H1 (cell line): ENCODE measurements at regions not wholly inside any gene's neighbourhood (a gene's known extent, or its start where the extent isn't known, plus 50 kb on each side); places are given as distances from the start of the nearest gene placed in this dataset.

Experiments
- CTCF ChIA-PET: fragments of 300-600 bp; sonication (Branson Sonifier 250); formaldehyde crosslinking; loops from one replicate; lab custom pipeline; 2021; ENCODE audit not compliant: partially characterized antibody; lab: Charles Lee
- POLR2A ChIA-PET: fragments of 300-600 bp; sonication (Branson Sonifier 250); formaldehyde crosslinking; loops from one replicate; lab custom pipeline; 2021; ENCODE audit warnings: inconsistent platforms; ENCODE audit not compliant: partially characterized antibody; lab: Charles Lee
- DNase-seq, 2 experiments: peaks; one replicate each; pipeline versions ENCODE4 v3.0.0 to v3.0.0-alpha.2; 2010 to 2022; ENCODE audit warnings: low spot score in 2 of 2, low read depth in 1 of 2, mixed read lengths in 1 of 2
- FAIRE-seq: peaks from 2 replicates; lab custom pipeline; 2011; peaks lifted over from hg19 to GRCh38; lab: Jason Lieb, UNC
- H2AFZ ChIP-seq: 2 replicates; pipeline ENCODE4 v1.8.1; 2012; ENCODE audit warnings: low read length, inconsistent platforms
- H2AK5ac ChIP-seq: 2 replicates; pipeline ENCODE4 v1.6.1; 2013; ENCODE audit warnings: low read depth, low read length
- H2BK120ac ChIP-seq: replicated peaks from 2 replicates; pipeline ENCODE3; 2013; ENCODE audit warnings: low read depth, low read length, inconsistent platforms
- H2BK12ac ChIP-seq: 2 replicates; pipeline ENCODE4 v1.6.1; 2013; ENCODE audit warnings: low read depth, low read length
- H2BK15ac ChIP-seq: 2 replicates; pipeline ENCODE4 v1.6.1; 2013; ENCODE audit warnings: low read length
- H2BK20ac ChIP-seq: 2 replicates; pipeline ENCODE4 v1.6.1; 2013; ENCODE audit warnings: low read length
- H2BK5ac ChIP-seq: 2 replicates; pipeline ENCODE4 v1.6.1; 2013; ENCODE audit warnings: low read depth, low read length
- H3K14ac ChIP-seq: 2 replicates; pipeline ENCODE4 v1.6.1; 2013; ENCODE audit warnings: inconsistent platforms; ENCODE audit not compliant: insufficient read length
- H3K18ac ChIP-seq: 2 replicates; pipeline ENCODE4 v1.6.1; 2013; ENCODE audit warnings: low read length; ENCODE audit errors: extremely low read depth
- H3K23ac ChIP-seq: 2 replicates; pipeline ENCODE4 v1.6.1; 2013; ENCODE audit warnings: inconsistent platforms; ENCODE audit not compliant: insufficient read length
- H3K23me2 ChIP-seq: 2 replicates; pipeline ENCODE4 v1.6.1; 2013; ENCODE audit warnings: low read depth, low read length
- H3K27ac ChIP-seq: 2 replicates; pipeline ENCODE4 v1.6.1; 2011; ENCODE audit warnings: low read depth, low read length, inconsistent platforms
- H3K27me3 ChIP-seq, 4 experiments: replicated peaks in 1 of 4; 1 replicate in 1 of 4; 2 replicates in 3 of 4; pipeline versions ENCODE4 v1.6.1 to v1.8.1; 2011 to 2013; ENCODE audit warnings: low read length in 3 of 4, mild to moderate bottlenecking in 3 of 4, inconsistent platforms in 2 of 4, mixed read lengths in 2 of 4, moderate library complexity in 1 of 4; ENCODE audit not compliant: control insufficient read depth in 3 of 4, insufficient read depth in 3 of 4; ENCODE audit errors: extremely low read depth in 1 of 4
- H3K36me3 ChIP-seq, 4 experiments: 2 replicates each; pipeline versions ENCODE4 v1.6.1 to v1.8.1; 2011 to 2013; ENCODE audit warnings: mild to moderate bottlenecking in 4 of 4, low read length in 3 of 4, moderate library complexity in 2 of 4, control low read depth in 1 of 4, inconsistent platforms in 1 of 4; ENCODE audit not compliant: insufficient read depth in 4 of 4, control insufficient read depth in 2 of 4
- H3K4ac ChIP-seq: replicated peaks from 2 replicates; pipeline ENCODE3; 2013; ENCODE audit warnings: low read length, low read depth, mixed read lengths, inconsistent platforms; ENCODE audit not compliant: insufficient read length
- H3K4me1 ChIP-seq, 4 experiments: replicated peaks in 1 of 4; 1 replicate in 1 of 4; 2 replicates in 3 of 4; pipeline versions ENCODE4 v1.6.1 to v1.8.1; 2011 to 2013; ENCODE audit warnings: low read length in 3 of 4, inconsistent platforms in 2 of 4, mixed read lengths in 1 of 4; ENCODE audit not compliant: insufficient read depth in 4 of 4, control insufficient read depth in 3 of 4
- H3K4me2 ChIP-seq, 2 experiments: 2 replicates each; pipeline versions ENCODE4 v1.6.1 to v1.8.1; 2011 to 2013; ENCODE audit warnings: low read depth in 2 of 2, low read length in 2 of 2, control low read depth in 1 of 2, inconsistent platforms in 1 of 2, mild to moderate bottlenecking in 1 of 2; ENCODE audit not compliant: insufficient read depth in 1 of 2
- H3K4me3 ChIP-seq, 4 experiments: fragments of 200-600, 300-600 bp in 1 of 4; sonication (generic), shearing (Covaris generic), sonication (Bioruptor Twin) in 1 of 4; 2 replicates each; pipeline versions ENCODE4 v1.5.1 to v1.8.1; 2011 to 2016; ENCODE audit warnings: low read length in 4 of 4, low read depth in 3 of 4, control low read depth in 2 of 4, inconsistent platforms in 2 of 4, mild to moderate bottlenecking in 2 of 4, mixed read lengths in 1 of 4, moderate library complexity in 1 of 4; ENCODE audit not compliant: insufficient read depth in 2 of 4; ENCODE audit errors: extremely low read depth in 1 of 4
- H3K56ac ChIP-seq: replicated peaks from 2 replicates; pipeline ENCODE3; 2013; ENCODE audit warnings: low read depth, mild to moderate bottlenecking, mixed read lengths, low read length, inconsistent platforms; ENCODE audit not compliant: insufficient read length
- H3K79me1 ChIP-seq: 2 replicates; pipeline ENCODE4 v1.6.1; 2013; ENCODE audit warnings: low read depth, low read length, control low read depth
- H3K79me2 ChIP-seq, 2 experiments: 2 replicates each; pipeline versions ENCODE4 v1.6.1 to v1.8.1; 2012 to 2013; ENCODE audit warnings: low read length in 2 of 2, mild to moderate bottlenecking in 2 of 2, inconsistent platforms in 1 of 2; ENCODE audit not compliant: insufficient read depth in 2 of 2, control insufficient read depth in 1 of 2
- H3K9ac ChIP-seq, 4 experiments: replicated peaks in 1 of 4; 1 replicate in 1 of 4; 2 replicates in 3 of 4; pipeline versions ENCODE4 v1.6.1 to v1.8.1; 2011 to 2013; ENCODE audit warnings: low read depth in 3 of 4, low read length in 3 of 4, control low read depth in 2 of 4, mild to moderate bottlenecking in 2 of 4, moderate library complexity in 2 of 4, inconsistent platforms in 1 of 4; ENCODE audit errors: extremely low read depth in 1 of 4
- H3K9me3 ChIP-seq, 2 experiments: 2 replicates each; pipeline versions ENCODE4 v1.6.1 to v1.8.1; 2012 to 2013; ENCODE audit warnings: mild to moderate bottlenecking in 2 of 2, moderate library complexity in 2 of 2, control low read depth in 1 of 2, inconsistent platforms in 1 of 2, low read depth in 1 of 2, low read length in 1 of 2, mixed read lengths in 1 of 2; ENCODE audit not compliant: insufficient read depth in 2 of 2
- H4K20me1 ChIP-seq, 2 experiments: replicated peaks in 1 of 2; 2 replicates each; pipeline versions ENCODE3 to v1.8.1; 2011 to 2013; ENCODE audit warnings: inconsistent platforms in 2 of 2, low read length in 2 of 2, mild to moderate bottlenecking in 1 of 2; ENCODE audit not compliant: insufficient read depth in 2 of 2, control insufficient read depth in 1 of 2
- H4K5ac ChIP-seq: 2 replicates; pipeline ENCODE4 v1.6.1; 2013; ENCODE audit warnings: low read length, low read depth, mixed read lengths, inconsistent platforms; ENCODE audit not compliant: insufficient read length
- H4K8ac ChIP-seq: 2 replicates; pipeline ENCODE4 v1.8.0; 2013; ENCODE audit warnings: mild to moderate bottlenecking, moderate library complexity, low read length, inconsistent platforms; ENCODE audit not compliant: insufficient read depth; ENCODE audit errors: extremely low read depth
- H4K91ac ChIP-seq: replicated peaks from 2 replicates; pipeline ENCODE3; 2013; ENCODE audit warnings: low read length, mixed read lengths, inconsistent platforms; ENCODE audit not compliant: insufficient read length
- CBX8 ChIP-seq: fragments of 300-800, 300-1000 bp; sonication (generic); IDR thresholded peaks from 2 replicates; pipeline ENCODE4 v1.7.1; 2016; ENCODE audit warnings: low read depth, low read length, borderline replicate concordance
- EGR1 ChIP-seq: IDR thresholded peaks from 2 replicates; pipeline ENCODE4 v1.6.1; 2011; ENCODE audit warnings: low read depth, low read length, borderline replicate concordance
- HDAC6 ChIP-seq: IDR thresholded peaks from one replicate; pipeline ENCODE4 v1.7.1; 2012; ENCODE audit warnings: low read depth, mild to moderate bottlenecking, inconsistent platforms, low read length, moderate library complexity
- MAFK ChIP-seq: IDR thresholded peaks from 2 replicates; pipeline ENCODE4 v1.6.1; 2012; ENCODE audit warnings: low read depth, mild to moderate bottlenecking, improper control_type of control experiment, low read length
- NANOG ChIP-seq: IDR thresholded peaks from 2 replicates; pipeline ENCODE4 v1.6.1; 2011; ENCODE audit warnings: low read length, low read depth, mild to moderate bottlenecking, inconsistent platforms; ENCODE audit not compliant: insufficient read depth, poor library complexity, severe bottlenecking
- PHF8 ChIP-seq: fragments of 200-600 bp; sonication (generic); conservative IDR thresholded peaks from 2 replicates; pipeline ENCODE4 v1.7.1; 2012; ENCODE audit warnings: low read depth, mild to moderate bottlenecking, inconsistent platforms, low read length, moderate library complexity
- POU5F1 ChIP-seq: IDR thresholded peaks from 2 replicates; pipeline ENCODE4 v1.6.1; 2011; ENCODE audit warnings: low read depth, mild to moderate bottlenecking, low read length, moderate library complexity
- RFX5 ChIP-seq: IDR thresholded peaks from 2 replicates; pipeline ENCODE4 v1.6.1; 2011; ENCODE audit warnings: low read depth, low read length, improper control_type of control experiment, borderline replicate concordance
- SIRT6 ChIP-seq: IDR thresholded peaks from one replicate; pipeline ENCODE4 v1.7.1; 2012; ENCODE audit warnings: low read length, inconsistent platforms
- SRF ChIP-seq: IDR thresholded peaks from 2 replicates; pipeline ENCODE4 v1.6.1; 2011; ENCODE audit warnings: mild to moderate bottlenecking, low read depth, low read length, moderate library complexity
- SUZ12 ChIP-seq: fragments of 200-600 bp; sonication (generic); IDR thresholded peaks from 2 replicates; pipeline ENCODE4 v1.6.1; 2012; ENCODE audit warnings: mild to moderate bottlenecking, inconsistent platforms, low read length, moderate library complexity, mixed read lengths
- ZNF274 ChIP-seq: IDR thresholded peaks from 2 replicates; pipeline ENCODE4 v1.7.0; 2012; ENCODE audit warnings: low read length, borderline replicate concordance; ENCODE audit errors: extremely low read depth
- WGBS, 2 experiments: shearing (Covaris generic) in 1 of 2; methylation state at CpG; one replicate each; pipeline versions ENCODE4 v1.1.6 to v1.1.7; 2013 to 2015; ENCODE audit warnings: low lambda C conversion rate in 2 of 2, mixed read lengths in 2 of 2, inconsistent platforms in 1 of 2, low coverage in 1 of 2, missing lambda C conversion rate in 1 of 2; ENCODE audit not compliant: insufficient replicate concordance in 2 of 2, insufficient coverage in 1 of 2, insufficient read length in 1 of 2; ENCODE audit errors: extremely low coverage in 1 of 2, missing lambda C conversion rate in 1 of 2; 5-methylcytosine and 5-hydroxymethylcytosine counted together
- TF ChIP-seq, protein P1 (sequence below): IDR thresholded peaks from 2 replicates; pipeline ENCODE4 v1.6.1; 2011; ENCODE audit warnings: low read length, improper control_type of control experiment

DNA sequence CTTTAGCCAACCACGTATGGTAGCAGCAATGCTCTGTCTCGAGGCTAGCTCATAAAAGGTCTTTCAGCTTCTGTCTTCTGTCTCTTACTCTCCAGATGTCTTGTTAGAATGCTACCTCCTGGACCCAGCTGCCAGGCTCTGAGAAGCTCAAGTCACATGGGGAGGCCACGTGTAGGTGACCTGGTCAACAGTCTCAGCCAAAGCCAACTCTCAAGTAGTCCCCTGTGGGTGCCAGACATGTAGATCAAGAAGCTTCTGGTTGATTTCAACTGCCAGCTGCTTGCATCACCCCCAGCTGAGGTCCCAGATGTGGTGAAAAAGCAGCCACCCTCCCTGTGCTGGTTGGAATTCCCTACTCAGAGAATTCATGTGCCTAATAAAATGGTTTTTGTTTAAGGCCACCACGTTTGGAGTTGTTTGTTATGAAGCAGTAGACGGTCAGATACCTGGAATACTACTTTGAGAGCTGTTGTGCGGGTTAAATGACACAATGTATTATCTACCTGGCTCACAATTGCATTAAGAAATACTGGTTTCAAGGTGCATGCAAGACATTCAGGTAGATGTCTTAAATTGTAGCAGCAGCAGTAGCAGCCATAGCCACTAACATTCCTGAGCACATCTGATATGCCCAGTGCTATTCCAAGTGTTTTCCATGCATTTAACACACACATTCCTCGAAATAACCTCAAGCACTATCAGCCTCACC, 131.0 kb upstream of the RFC3 start:
- no peak overlapping the region for H2BK5ac ChIP-seq
- WGBS, 2 experiments, result 82% methylated on average over 7 of the region's 7 CpGs; no CpG with 5 or more reads in 1 of the 2 experiments
- H3K79me1 ChIP-seq, result no peaks in the 10 kb centered on the region
- H2AK5ac ChIP-seq, result no peak overlapping the region
- no peak overlapping the region for H2BK15ac ChIP-seq
- ChIA-PET CTCF (no interaction called here), POLR2A (no interaction called here)
- H3K14ac ChIP-seq, result no peak overlapping the region
- H2BK12ac ChIP-seq, result no peak overlapping the region
- no peak overlapping the region for H4K91ac ChIP-seq
- H3K27ac ChIP-seq, result no peak overlapping the region
- H3K27me3 ChIP-seq, result no peaks in the 10 kb centered on the region
- H2AFZ ChIP-seq, result no peak overlapping the region
- H3K23ac ChIP-seq, result no peak overlapping the region
- H3K4ac ChIP-seq, result no peak overlapping the region
- H3K4me3 ChIP-seq, result no peak overlapping the region
- DNase-seq, result no peak
- H3K56ac ChIP-seq, result no peak overlapping the region
- no peaks in the 10 kb centered on the region for H3K79me2 ChIP-seq
- no peak overlapping the region for H2BK20ac ChIP-seq
- peaks cover 2% of the 10 kb centered on the region; the same call in 1 of the 2 replicates for H3K23me2 ChIP-seq
- H4K5ac ChIP-seq, result no peak overlapping the region
- no peak overlapping the region for H4K8ac ChIP-seq
- H3K36me3 ChIP-seq, result no peaks in the 10 kb centered on the region
- no peak overlapping the region for H3K9ac ChIP-seq
- H3K4me2 ChIP-seq, result no peak overlapping the region
- H4K20me1 ChIP-seq, result no peaks in the 10 kb centered on the region
- H3K18ac ChIP-seq, result no peak overlapping the region
- peaks cover 34 to 37% of the 10 kb centered on the region in 2 experiments for H3K9me3 ChIP-seq
- no peak for FAIRE-seq
- H3K4me1 ChIP-seq, result no peaks in the 10 kb centered on the region
- H2BK120ac ChIP-seq, result no peak overlapping the region
- TF ChIP-seq HDAC6 (no peak), SUZ12 (no peak), CBX8 (no peak), POU5F1 (no peak), NANOG (no peak), ZNF274 (no peak), RFX5 (no peak), MAFK (no peak), PHF8 (no peak), EGR1 (no peak), SRF (no peak), SIRT6 (no peak)
- TF ChIP-seq, protein P1, sequence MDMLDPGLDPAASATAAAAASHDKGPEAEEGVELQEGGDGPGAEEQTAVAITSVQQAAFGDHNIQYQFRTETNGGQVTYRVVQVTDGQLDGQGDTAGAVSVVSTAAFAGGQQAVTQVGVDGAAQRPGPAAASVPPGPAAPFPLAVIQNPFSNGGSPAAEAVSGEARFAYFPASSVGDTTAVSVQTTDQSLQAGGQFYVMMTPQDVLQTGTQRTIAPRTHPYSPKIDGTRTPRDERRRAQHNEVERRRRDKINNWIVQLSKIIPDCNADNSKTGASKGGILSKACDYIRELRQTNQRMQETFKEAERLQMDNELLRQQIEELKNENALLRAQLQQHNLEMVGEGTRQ, result no peak
